HG03354 (cell line): ENCODE measurements at regions not wholly inside any gene's neighbourhood (a gene's known extent, or its start where the extent isn't known, plus 50 kb on each side); places are given as distances from the start of the nearest gene placed in this dataset.
"Not testable (repeated sequence)": the region's sequence is repeated elsewhere in the genome, so short reads cannot be mapped to it uniquely, and the experiment has no call there.

Experiments used
- ATAC-seq: cut with Tn5 transposase; IDR thresholded peaks from one replicate; pipeline ENCODE4 v1.9.1; 2021; ENCODE audit warnings: mild to moderate bottlenecking; ENCODE audit not compliant: unreplicated experiment, poor library complexity, severe bottlenecking

GRCh38 chr12:78331181-78331580, 500.5 kb downstream of the NAV3 start:
- ATAC-seq: no peak

GRCh38 chr12:78331753-78332152, 501.1 kb downstream of the NAV3 start:
- no peak for ATAC-seq

- ATAC-seq: no peak
Measured at GRCh38 chr12:78338054-78338785, 507.5 kb downstream of the NAV3 start.

- no peak for ATAC-seq
Measured at GRCh38 chr12:78340406-78340805, 509.7 kb downstream of the NAV3 start.

GRCh38 chr12:78343657-78344056, 513.0 kb downstream of the NAV3 start:
- ATAC-seq: no peak

- no peak for ATAC-seq
Measured at GRCh38 chr12:78359520-78359919, 505.1 kb upstream of the SYT1 start.

GRCh38 chr12:78361683-78362082, 502.9 kb upstream of the SYT1 start:
- ATAC-seq: no peak

- ATAC-seq: no peak
Measured at GRCh38 chr12:78371284-78371683, 493.3 kb upstream of the SYT1 start.

GRCh38 chr12:78375461-78375860, 489.1 kb upstream of the SYT1 start:
- no peak for ATAC-seq

GRCh38 chr12:78376257-78376656, 488.3 kb upstream of the SYT1 start:
- ATAC-seq: no peak

GRCh38 chr12:78379065-78379464, 485.5 kb upstream of the SYT1 start:
- ATAC-seq: not testable (repeated sequence)

- ATAC-seq: no peak
Measured at GRCh38 chr12:78383414-78383813, 481.2 kb upstream of the SYT1 start.

- no peak for ATAC-seq
Measured at GRCh38 chr12:78384541-78384940, 480.0 kb upstream of the SYT1 start.

- no peak for ATAC-seq
Measured at GRCh38 chr12:78385541-78385940, 479.0 kb upstream of the SYT1 start.

GRCh38 chr12:78386871-78387270, 477.7 kb upstream of the SYT1 start:
- no peak for ATAC-seq

GRCh38 chr12:78387721-78388120, 476.9 kb upstream of the SYT1 start:
- no peak for ATAC-seq

GRCh38 chr12:78388461-78388860, 476.1 kb upstream of the SYT1 start:
- no peak for ATAC-seq

GRCh38 chr12:78390920-78391319, 473.7 kb upstream of the SYT1 start:
- no peak for ATAC-seq

GRCh38 chr12:78392918-78393317, 471.7 kb upstream of the SYT1 start:
- no peak for ATAC-seq

GRCh38 chr12:78395961-78396360, 468.6 kb upstream of the SYT1 start:
- no peak for ATAC-seq

GRCh38 chr12:78396538-78396937, 468.0 kb upstream of the SYT1 start:
- no peak for ATAC-seq

- no peak for ATAC-seq
Measured at GRCh38 chr12:78398750-78399149, 465.8 kb upstream of the SYT1 start.
